Activated CD4-positive, alpha-beta T cell treated with anti-CD3 and anti-CD28 coated beads for 36 hours (primary cell): ENCODE measurements at regions not wholly inside any gene's neighbourhood (a gene's known extent, or its start where the extent isn't known, plus 50 kb on each side); places are given as distances from the start of the nearest gene placed in this dataset.

ENCODE experiments used
- ATAC-seq: fragments of 200-7000 bp; cut with Tn5 transposase; one replicate; pipeline ENCODE4 v1.10.0; 2021; ENCODE audit warnings: mild to moderate bottlenecking, moderate library complexity
- CTCF ChIA-PET: fragments of 350-600 bp; sonication (Branson Sonifier 250); formaldehyde crosslinking; loops from one replicate; lab custom pipeline; 2021; ENCODE audit warnings: antibody characterized with exemption; lab: Charles Lee
- POLR2A ChIA-PET: fragments of 350-600 bp; sonication (Branson Sonifier 250); formaldehyde crosslinking; loops from one replicate; lab custom pipeline; 2021; ENCODE audit warnings: antibody characterized with exemption, inconsistent platforms; lab: Charles Lee
- DNase-seq: peaks from one replicate; pipeline ENCODE4 v3.0.0-alpha.2; 2020
- H3K27ac Mint-ChIP-seq: one replicate; pipeline ENCODE4 v1.8.0; 2021; ENCODE audit warnings: mixed read lengths
- H3K27me3 Mint-ChIP-seq: one replicate; pipeline ENCODE4 v1.8.0; 2021; ENCODE audit warnings: mixed read lengths
- H3K36me3 Mint-ChIP-seq: one replicate; pipeline ENCODE4 v1.8.0; 2021; ENCODE audit warnings: low read depth, mixed read lengths
- H3K4me1 Mint-ChIP-seq: one replicate; pipeline ENCODE4 v1.8.0; 2021; ENCODE audit warnings: mixed read lengths
- H3K4me3 Mint-ChIP-seq: one replicate; pipeline ENCODE4 v1.8.0; 2021; ENCODE audit warnings: mild to moderate bottlenecking, moderate library complexity, mixed read lengths
- H3K9me3 Mint-ChIP-seq: one replicate; pipeline ENCODE4 v1.8.0; 2021; ENCODE audit warnings: low read depth, mixed read lengths
- intact Hi-C, 2 experiments: fragments of 100-400 bp; cut with DNase I in 1 of 2; cut with micrococcal nuclease in 1 of 2; formaldehyde crosslinking; loops; one replicate each; pipeline versions ENCODE4 v1.14.2 to v1.15.1; 2022 to 2024; cut with DNase I, micrococcal nuclease

GRCh38 chr3:139827833-139828232, 107.2 kb upstream of the CLSTN2 start:
- H3K9me3 Mint-ChIP-seq, result no peaks in the 10 kb centered on the region
- H3K27me3 Mint-ChIP-seq, result no peaks in the 10 kb centered on the region
- H3K36me3 Mint-ChIP-seq, result no peaks in the 10 kb centered on the region
- H3K27ac Mint-ChIP-seq, result no peak overlapping the region
- H3K4me3 Mint-ChIP-seq, result no peak overlapping the region
- POLR2A ChIA-PET, result no interaction called here
- DNase-seq (no peak), ATAC-seq (no peak)
- intact Hi-C loops, result no loop called here
- CTCF ChIA-PET, result no interaction called here
- H3K4me1 Mint-ChIP-seq, result no peaks in the 10 kb centered on the region

GRCh38 chr3:139824864-139825263, 110.1 kb upstream of the CLSTN2 start:
- Mint-ChIP-seq H3K9me3 (no peaks in the 10 kb centered on the region), H3K27ac (no peak overlapping the region), H3K4me1 (no peaks in the 10 kb centered on the region), H3K27me3 (no peaks in the 10 kb centered on the region), H3K36me3 (no peaks in the 10 kb centered on the region), H3K4me3 (no peak overlapping the region)
- ATAC-seq (no peak), DNase-seq (no peak)
- POLR2A ChIA-PET, result no interaction called here
- intact Hi-C loops, result no loop called here
- CTCF ChIA-PET, result no interaction called here

DNA sequence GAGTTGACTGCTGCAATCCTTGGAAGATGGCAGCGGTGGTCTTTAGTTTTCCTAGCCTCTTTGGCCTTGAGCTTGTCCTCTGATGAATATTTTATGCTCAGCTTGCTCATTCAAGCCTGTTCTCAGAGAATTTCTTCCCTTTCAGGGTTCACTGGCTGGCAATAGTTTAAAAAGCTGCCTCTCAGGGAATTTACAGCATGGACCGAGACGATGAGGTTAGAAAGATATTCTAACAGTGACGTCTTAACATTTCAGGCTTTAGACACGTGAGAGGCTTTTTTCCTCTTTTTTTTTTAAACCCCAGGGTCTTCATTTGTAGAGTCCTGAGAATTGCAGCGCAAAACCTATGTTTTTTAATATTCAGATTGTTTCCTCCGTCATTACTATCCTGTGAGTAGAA, 120.3 kb upstream of the CLSTN2 start:
- intact Hi-C loops, result no loop called here
- H3K36me3 Mint-ChIP-seq, result no peaks in the 10 kb centered on the region
- ATAC-seq, result no peak
- CTCF ChIA-PET, result no interaction called here
- no peak overlapping the region for H3K4me3 Mint-ChIP-seq
- no peak for DNase-seq
- POLR2A ChIA-PET, result no interaction called here
- H3K27me3 Mint-ChIP-seq, result peaks cover 6% of the 10 kb centered on the region
- no peaks in the 10 kb centered on the region for H3K4me1 Mint-ChIP-seq
- H3K27ac Mint-ChIP-seq, result no peak overlapping the region
- H3K9me3 Mint-ChIP-seq, result no peaks in the 10 kb centered on the region

GRCh38 chr3:139811331-139811730, 123.7 kb upstream of the CLSTN2 start:
- Mint-ChIP-seq H3K4me1 (no peaks in the 10 kb centered on the region), H3K27ac (no peak overlapping the region), H3K9me3 (no peaks in the 10 kb centered on the region), H3K36me3 (no peaks in the 10 kb centered on the region), H3K4me3 (no peak overlapping the region), H3K27me3 (no peaks in the 10 kb centered on the region)
- DNase-seq (no peak), ATAC-seq (no peak)
- ChIA-PET CTCF (no interaction called here), POLR2A (no interaction called here)
- intact Hi-C loops, result no loop called here

DNA sequence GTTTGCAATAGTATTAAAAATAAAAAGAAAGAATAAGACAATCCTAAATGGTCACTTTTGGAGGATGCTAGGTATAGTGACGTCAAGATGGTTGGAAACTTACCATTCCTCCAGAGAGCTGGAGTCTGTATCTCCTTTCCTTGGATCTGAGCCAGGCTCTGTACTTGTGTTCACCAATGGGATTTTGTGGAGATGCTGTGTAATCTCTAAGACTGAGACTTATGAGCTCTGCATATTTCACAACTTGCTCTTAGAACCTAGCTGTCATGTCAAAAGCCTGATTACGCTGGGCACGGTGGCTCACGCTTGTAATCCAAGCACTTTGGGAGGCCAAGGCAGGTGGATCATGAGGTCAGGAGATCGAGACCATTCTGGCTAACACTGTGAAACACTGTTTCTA, 126.8 kb upstream of the CLSTN2 start:
- no peak overlapping the region for H3K4me3 Mint-ChIP-seq
- H3K27me3 Mint-ChIP-seq, result no peaks in the 10 kb centered on the region
- H3K27ac Mint-ChIP-seq, result no peak overlapping the region
- no peaks in the 10 kb centered on the region for H3K36me3 Mint-ChIP-seq
- H3K9me3 Mint-ChIP-seq, result no peaks in the 10 kb centered on the region
- no peaks in the 10 kb centered on the region for H3K4me1 Mint-ChIP-seq
- DNase-seq (no peak), ATAC-seq (no peak)
- CTCF ChIA-PET, result no interaction called here
- intact Hi-C loops, result no loop called here
- POLR2A ChIA-PET, result no interaction called here

GRCh38 chr3:139803294-139803693, 125.5 kb upstream of the NMNAT3 start:
- no peaks in the 10 kb centered on the region for H3K27me3 Mint-ChIP-seq
- H3K4me1 Mint-ChIP-seq, result no peaks in the 10 kb centered on the region
- no peak overlapping the region for H3K27ac Mint-ChIP-seq
- DNase-seq (no peak), ATAC-seq (no peak)
- intact Hi-C loops, result no loop called here
- ChIA-PET CTCF (no interaction called here), POLR2A (no interaction called here)
- no peak overlapping the region for H3K4me3 Mint-ChIP-seq
- no peaks in the 10 kb centered on the region for H3K9me3 Mint-ChIP-seq
- H3K36me3 Mint-ChIP-seq, result no peaks in the 10 kb centered on the region

DNA sequence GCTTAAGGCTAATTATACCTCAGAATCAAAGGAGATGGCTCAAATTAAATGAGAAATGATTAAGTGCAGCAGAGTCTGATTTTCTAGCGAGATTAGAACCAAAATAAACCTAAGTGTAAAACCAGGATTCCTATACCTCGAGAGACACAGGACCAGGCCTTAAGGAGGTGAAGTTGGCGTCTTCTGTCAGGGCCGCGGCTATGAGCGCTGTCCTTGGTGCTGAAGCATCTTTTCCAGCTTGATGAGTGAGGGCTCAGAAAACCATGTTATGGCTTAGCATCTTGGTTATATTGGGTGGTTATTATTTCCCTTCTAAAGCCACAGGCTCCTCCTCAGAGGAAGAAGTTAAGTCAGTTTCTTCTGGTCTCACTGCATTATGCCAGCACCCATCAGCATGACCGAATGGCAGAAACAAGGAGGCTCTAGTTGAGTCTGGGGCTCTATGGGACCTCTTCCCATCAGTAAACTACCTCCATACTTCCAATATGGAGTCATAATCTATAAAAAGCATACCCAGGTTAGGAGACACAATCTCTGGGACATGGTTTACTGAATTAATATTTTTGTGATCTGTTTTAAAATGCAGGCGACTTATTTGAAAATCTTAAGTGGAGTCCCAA, 120.1 kb upstream of the NMNAT3 start:
- H3K36me3 Mint-ChIP-seq, result no peaks in the 10 kb centered on the region
- ATAC-seq, result no peak
- DNase-seq, result peak; percentile 57
- CTCF ChIA-PET, result no interaction called here
- POLR2A ChIA-PET, result no interaction called here
- intact Hi-C loops, result no loop called here
- H3K4me3 Mint-ChIP-seq, result no peak overlapping the region
- no peak overlapping the region for H3K27ac Mint-ChIP-seq
- no peaks in the 10 kb centered on the region for H3K27me3 Mint-ChIP-seq
- no peaks in the 10 kb centered on the region for H3K9me3 Mint-ChIP-seq
- H3K4me1 Mint-ChIP-seq, result no peaks in the 10 kb centered on the region

GRCh38 chr3:139794469-139795265, 116.9 kb upstream of the NMNAT3 start:
- Mint-ChIP-seq H3K27ac (no peak overlapping the region), H3K27me3 (no peaks in the 10 kb centered on the region), H3K9me3 (peaks cover 5% of the 10 kb centered on the region), H3K36me3 (no peaks in the 10 kb centered on the region), H3K4me1 (no peaks in the 10 kb centered on the region), H3K4me3 (no peak overlapping the region)
- DNase-seq (no peak), ATAC-seq (no peak)
- ChIA-PET CTCF (no interaction called here), POLR2A (no interaction called here)
- intact Hi-C loops, result no loop called here

- ChIA-PET POLR2A (no interaction called here), CTCF (no interaction called here)
- Mint-ChIP-seq H3K36me3 (no peaks in the 10 kb centered on the region), H3K4me1 (no peaks in the 10 kb centered on the region), H3K4me3 (no peak overlapping the region), H3K27ac (no peak overlapping the region), H3K27me3 (no peaks in the 10 kb centered on the region), H3K9me3 (peaks cover 5% of the 10 kb centered on the region)
- DNase-seq, result no peak
- intact Hi-C loops, result no loop called here
- ATAC-seq, result no peak
Measured at GRCh38 chr3:139793408-139793807, 115.6 kb upstream of the NMNAT3 start.

DNA sequence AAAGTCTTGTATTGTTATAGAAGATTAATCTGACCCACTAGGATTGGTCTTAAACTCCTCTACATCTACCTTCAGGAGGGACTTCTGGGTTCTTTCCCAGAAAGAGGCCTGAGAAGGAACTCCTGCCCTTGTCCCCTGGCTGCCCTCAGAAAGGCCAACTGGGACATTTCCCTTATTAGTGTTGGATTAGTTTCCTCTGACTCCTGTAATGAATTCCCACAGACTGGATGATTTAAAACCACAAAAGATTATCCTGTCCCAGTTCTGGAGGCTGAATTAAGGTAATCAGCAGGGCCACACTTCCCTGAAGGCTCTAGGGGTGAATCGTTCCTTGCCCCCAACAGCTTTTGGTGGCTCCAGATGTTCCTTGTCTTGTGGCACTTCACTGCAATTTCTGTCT, 102.8 kb upstream of the NMNAT3 start:
- intact Hi-C loops, result no loop called here
- DNase-seq (no peak), ATAC-seq (no peak)
- ChIA-PET CTCF (no interaction called here), POLR2A (no interaction called here)
- no peak overlapping the region for H3K27ac Mint-ChIP-seq
- no peaks in the 10 kb centered on the region for H3K27me3 Mint-ChIP-seq
- H3K4me1 Mint-ChIP-seq, result no peaks in the 10 kb centered on the region
- H3K36me3 Mint-ChIP-seq, result no peaks in the 10 kb centered on the region
- no peaks in the 10 kb centered on the region for H3K9me3 Mint-ChIP-seq
- no peak overlapping the region for H3K4me3 Mint-ChIP-seq

DNA sequence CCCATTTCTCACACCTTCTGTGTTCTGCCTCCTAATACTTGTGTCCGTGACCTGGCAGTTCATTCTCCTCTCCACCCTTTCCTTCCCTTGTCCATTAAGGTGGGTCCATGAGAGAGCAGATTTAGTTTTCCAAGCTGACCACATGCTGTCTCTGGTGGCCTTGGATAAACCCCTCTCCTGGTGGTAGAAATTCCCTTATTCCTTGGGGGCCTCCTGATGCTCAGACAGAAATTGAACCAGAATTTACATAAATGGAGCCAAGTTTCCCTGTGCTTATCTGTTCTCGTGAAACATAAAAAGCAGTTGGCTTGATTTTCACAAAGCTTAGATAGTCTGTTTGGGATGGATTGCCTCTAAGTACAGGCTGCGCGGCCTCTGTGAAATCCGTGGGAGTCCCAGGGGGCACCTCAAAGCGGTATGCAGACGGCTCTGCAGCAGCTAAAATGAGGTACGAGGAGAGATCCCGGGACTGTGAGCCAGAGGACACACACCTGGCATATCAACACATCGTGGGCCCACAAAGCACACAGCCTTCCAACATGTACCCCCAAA, 101.0 kb upstream of the NMNAT3 start:
- no peak overlapping the region for H3K4me3 Mint-ChIP-seq
- ChIA-PET POLR2A (no interaction called here), CTCF (interaction anchor here (0.6 kb wide), 1 partner anchor 45 kb away, joined by 3 read pairs; no protein-coding TSS in a partner anchor)
- H3K9me3 Mint-ChIP-seq, result no peaks in the 10 kb centered on the region
- no peaks in the 10 kb centered on the region for H3K36me3 Mint-ChIP-seq
- H3K4me1 Mint-ChIP-seq, result no peaks in the 10 kb centered on the region
- intact Hi-C loops, result no loop called here
- no peaks in the 10 kb centered on the region for H3K27me3 Mint-ChIP-seq
- no peak for DNase-seq
- no peak overlapping the region for H3K27ac Mint-ChIP-seq
- no peak for ATAC-seq

DNA sequence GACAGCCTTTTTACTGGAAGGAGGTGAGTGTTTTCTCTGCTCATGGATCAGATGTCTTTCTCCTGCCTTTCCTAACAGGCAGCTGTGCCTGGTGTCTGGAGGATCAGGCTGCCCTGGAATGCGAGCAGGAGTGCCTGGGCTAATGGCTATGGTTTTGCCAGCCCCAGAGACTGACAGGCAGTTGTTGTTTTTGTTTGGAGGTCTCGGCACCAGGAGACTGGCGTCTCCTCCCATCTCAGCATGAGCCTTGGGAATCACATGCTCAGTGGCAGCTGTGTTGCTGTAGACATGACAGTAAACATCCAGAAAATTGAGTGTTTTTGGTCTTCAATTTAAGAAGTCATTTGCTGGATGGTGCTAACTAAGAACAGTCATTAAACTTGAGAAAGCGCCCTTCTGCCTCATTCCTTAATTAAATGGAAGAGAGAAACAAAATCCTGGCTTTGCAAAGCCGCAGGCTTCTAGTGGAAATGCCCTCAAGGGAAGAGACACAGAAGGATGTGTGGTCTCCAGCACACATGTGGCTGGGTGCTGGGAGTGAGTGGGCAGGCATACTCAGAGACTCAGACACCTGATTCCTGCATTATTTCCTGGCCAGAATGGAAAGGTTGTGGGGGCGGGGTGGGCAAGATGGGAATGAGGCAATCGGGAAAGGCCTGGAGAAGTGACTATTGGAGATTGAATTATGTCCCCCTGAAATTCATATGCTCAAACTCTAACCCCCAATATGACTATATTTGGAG, 97.0 kb upstream of the NMNAT3 start:
- DNase-seq, result no peak
- Mint-ChIP-seq H3K27me3 (peaks cover 6% of the 10 kb centered on the region), H3K27ac (no peak overlapping the region), H3K9me3 (no peaks in the 10 kb centered on the region), H3K4me3 (no peak overlapping the region), H3K36me3 (no peaks in the 10 kb centered on the region), H3K4me1 (no peaks in the 10 kb centered on the region)
- CTCF ChIA-PET, result no interaction called here
- no peak for ATAC-seq
- POLR2A ChIA-PET, result no interaction called here
- intact Hi-C loops, result no loop called here
